HEK293T (cell line): ENCODE measurements at regions not wholly inside any gene's neighbourhood (a gene's known extent, or its start where the extent isn't known, plus 50 kb on each side); places are given as distances from the start of the nearest gene placed in this dataset.

Experiments
- BHLHE40 ChIP-seq: fragments of 450-650 bp; IDR thresholded peaks from 2 replicates; pipeline ENCODE4 v1.6.1; 2016; ENCODE audit warnings: mild to moderate bottlenecking, moderate library complexity, borderline replicate concordance
- CTBP1 ChIP-seq: fragments of 450-650 bp; IDR thresholded peaks from 2 replicates; pipeline ENCODE4 v1.6.1; 2016; ENCODE audit warnings: borderline replicate concordance
- ELF4 ChIP-seq: fragments of 450-650 bp; IDR thresholded peaks from 2 replicates; pipeline ENCODE4 v1.6.1; 2017; ENCODE audit warnings: antibody characterized with exemption
- FOXA1 ChIP-seq: fragments of 450-650 bp; IDR thresholded peaks from 2 replicates; pipeline ENCODE4 v1.6.1; 2016; ENCODE audit warnings: mild to moderate bottlenecking
- FOXK2 ChIP-seq: fragments of 450-650 bp; IDR thresholded peaks from 2 replicates; pipeline ENCODE4 v1.6.1; 2016; ENCODE audit warnings: mild to moderate bottlenecking
- FOXM1 ChIP-seq: fragments of 450-650 bp; IDR thresholded peaks from 2 replicates; pipeline ENCODE4 v1.6.1; 2017; ENCODE audit warnings: mild to moderate bottlenecking, borderline replicate concordance
- HDGF ChIP-seq: fragments of 450-650 bp; IDR thresholded peaks from 2 replicates; pipeline ENCODE4 v1.6.1; 2017; ENCODE audit warnings: antibody characterized with exemption, borderline replicate concordance
- LEF1 ChIP-seq: fragments of 450-650 bp; IDR thresholded peaks from 2 replicates; pipeline ENCODE4 v1.6.1; 2017; ENCODE audit warnings: mild to moderate bottlenecking, borderline replicate concordance
- SP1 ChIP-seq: fragments of 450-650 bp; IDR thresholded peaks from 2 replicates; pipeline ENCODE4 v1.6.1; 2017
- SUZ12 ChIP-seq: fragments of 450-650 bp; IDR thresholded peaks from 2 replicates; pipeline ENCODE4 v1.6.1; 2016; ENCODE audit warnings: mild to moderate bottlenecking
- TARDBP ChIP-seq: fragments of 450-650 bp; IDR thresholded peaks from 2 replicates; pipeline ENCODE4 v1.6.1; 2016

GRCh38 chr2:43133708-43134570 is 92.5 kb downstream of the ZFP36L2 start:
- TF ChIP-seq FOXM1 = no peak
- no peak for TF ChIP-seq BHLHE40
- TF ChIP-seq ELF4 = no peak
- TF ChIP-seq SP1 = no peak
- no peak for TF ChIP-seq FOXA1
- no peak for TF ChIP-seq HDGF
- no peak for TF ChIP-seq TARDBP
- no peak for TF ChIP-seq SUZ12
- no peak for TF ChIP-seq FOXK2
- no peak for TF ChIP-seq CTBP1
- no peak for TF ChIP-seq LEF1
